Loucy (cell line): ENCODE measurements at regions not wholly inside any gene's neighbourhood (a gene's known extent, or its start where the extent isn't known, plus 50 kb on each side); places are given as distances from the start of the nearest gene placed in this dataset.

Source experiments
- H2AFZ ChIP-seq: fragments of 200-600 bp; sonication (generic); 2 replicates; pipeline ENCODE4 v1.6.0; 2016; ENCODE audit warnings: antibody characterized with exemption, mild to moderate bottlenecking, low read length, moderate library complexity
- H3F3A ChIP-seq: fragments of 200-600 bp; 2 replicates; pipeline ENCODE4 v1.6.0; 2016; ENCODE audit warnings: antibody characterized with exemption, low read depth, mild to moderate bottlenecking
- H3K27me3 ChIP-seq: fragments of 200-600 bp; sonication (generic); 2 replicates; pipeline ENCODE4 v1.6.1; 2014; ENCODE audit warnings: low read length, mild to moderate bottlenecking; ENCODE audit not compliant: insufficient read depth, poor library complexity, severe bottlenecking
- H3K36me3 ChIP-seq: fragments of 200-600 bp; sonication (generic); 2 replicates; pipeline ENCODE4 v1.6.1; 2016; ENCODE audit warnings: low read length; ENCODE audit not compliant: insufficient read depth
- H3K4me1 ChIP-seq: fragments of 200-600 bp; sonication (generic); 2 replicates; pipeline ENCODE4 v1.5.1; 2014; ENCODE audit warnings: low read length, mild to moderate bottlenecking; ENCODE audit not compliant: insufficient read depth, poor library complexity, severe bottlenecking
- H3K4me2 ChIP-seq: fragments of 200-600 bp; sonication (generic); 2 replicates; pipeline ENCODE4 v1.6.0; 2014; ENCODE audit warnings: antibody characterized with exemption, low read length, low read depth, mild to moderate bottlenecking; ENCODE audit not compliant: poor library complexity, severe bottlenecking
- H3K4me3 ChIP-seq: fragments of 200-600 bp; sonication (generic); 2 replicates; pipeline ENCODE4 v1.5.1; 2014; ENCODE audit warnings: low read length, mild to moderate bottlenecking, mixed read lengths; ENCODE audit not compliant: poor library complexity, severe bottlenecking
- H3K79me2 ChIP-seq: fragments of 200-600 bp; sonication (generic); 2 replicates; pipeline ENCODE4 v1.6.1; 2014; ENCODE audit warnings: low read length; ENCODE audit not compliant: insufficient read depth
- H3K9ac ChIP-seq: fragments of 200-600 bp; sonication (generic); 2 replicates; pipeline ENCODE4 v1.6.0; 2014; ENCODE audit warnings: mild to moderate bottlenecking, low read depth, low read length, moderate library complexity; ENCODE audit not compliant: poor library complexity, severe bottlenecking
- H3K9me2 ChIP-seq: fragments of 200-600 bp; sonication (generic); replicated peaks from 2 replicates; pipeline ENCODE4 v1.6.1; 2016; ENCODE audit warnings: low read depth, low read length, mixed read lengths
- H3K9me3 ChIP-seq: fragments of 200-600 bp; sonication (generic); 2 replicates; pipeline ENCODE4 v1.6.1; 2014; ENCODE audit warnings: mild to moderate bottlenecking, antibody characterized with exemption, low read length, low read depth; ENCODE audit not compliant: insufficient read depth
- H4K20me1 ChIP-seq: fragments of 200-600 bp; sonication (generic); 2 replicates; pipeline ENCODE4 v1.6.0; 2014; ENCODE audit warnings: antibody characterized with exemption, low read length, mild to moderate bottlenecking; ENCODE audit not compliant: insufficient read depth, poor library complexity, severe bottlenecking
- EZH2phosphoT487 ChIP-seq: fragments of 200-600 bp; IDR thresholded peaks from 2 replicates; pipeline ENCODE4 v1.6.1; 2018; ENCODE audit warnings: antibody characterized with exemption, mild to moderate bottlenecking, moderate library complexity, borderline replicate concordance
- TF ChIP-seq, protein P1 (sequence below): fragments of 200-600 bp; sonication (generic); conservative IDR thresholded peaks from 2 replicates; pipeline ENCODE4 v1.5.1; 2014; ENCODE audit warnings: mild to moderate bottlenecking, antibody characterized with exemption, low read length

DNA sequence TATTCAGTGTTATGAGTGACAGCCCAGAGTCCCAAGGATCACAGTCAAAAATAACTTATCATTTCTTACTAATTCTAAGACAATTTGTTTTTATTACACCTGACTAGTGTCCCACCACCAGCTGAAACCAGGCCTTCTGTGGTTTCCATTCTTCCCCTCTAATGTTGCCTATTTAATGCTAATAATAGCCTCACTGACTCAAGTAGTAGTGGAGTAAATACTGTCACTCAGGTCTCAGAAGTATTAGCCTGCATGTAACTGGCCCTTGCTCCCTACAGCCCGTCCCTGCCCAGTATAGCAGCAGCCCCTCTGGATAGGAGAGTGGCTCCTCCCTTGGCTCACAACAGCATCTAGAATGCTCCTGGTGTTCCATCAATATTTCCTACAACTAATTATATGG lies 665.5 kb downstream of the NTRK3 start:
- H3K4me3 ChIP-seq = no peak overlapping the region
- TF ChIP-seq, protein P1, sequence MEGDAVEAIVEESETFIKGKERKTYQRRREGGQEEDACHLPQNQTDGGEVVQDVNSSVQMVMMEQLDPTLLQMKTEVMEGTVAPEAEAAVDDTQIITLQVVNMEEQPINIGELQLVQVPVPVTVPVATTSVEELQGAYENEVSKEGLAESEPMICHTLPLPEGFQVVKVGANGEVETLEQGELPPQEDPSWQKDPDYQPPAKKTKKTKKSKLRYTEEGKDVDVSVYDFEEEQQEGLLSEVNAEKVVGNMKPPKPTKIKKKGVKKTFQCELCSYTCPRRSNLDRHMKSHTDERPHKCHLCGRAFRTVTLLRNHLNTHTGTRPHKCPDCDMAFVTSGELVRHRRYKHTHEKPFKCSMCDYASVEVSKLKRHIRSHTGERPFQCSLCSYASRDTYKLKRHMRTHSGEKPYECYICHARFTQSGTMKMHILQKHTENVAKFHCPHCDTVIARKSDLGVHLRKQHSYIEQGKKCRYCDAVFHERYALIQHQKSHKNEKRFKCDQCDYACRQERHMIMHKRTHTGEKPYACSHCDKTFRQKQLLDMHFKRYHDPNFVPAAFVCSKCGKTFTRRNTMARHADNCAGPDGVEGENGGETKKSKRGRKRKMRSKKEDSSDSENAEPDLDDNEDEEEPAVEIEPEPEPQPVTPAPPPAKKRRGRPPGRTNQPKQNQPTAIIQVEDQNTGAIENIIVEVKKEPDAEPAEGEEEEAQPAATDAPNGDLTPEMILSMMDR = no peak
- TF ChIP-seq EZH2phosphoT487 = no peak
- no peaks in the 10 kb centered on the region; the same call in 1 of the 2 replicates for H3K9me3 ChIP-seq
- H3K4me1 ChIP-seq = no peaks in the 10 kb centered on the region
- H3K9me2 ChIP-seq = no peaks in the 10 kb centered on the region
- H4K20me1 ChIP-seq = no peaks in the 10 kb centered on the region
- no peak overlapping the region for H3K4me2 ChIP-seq
- no peak overlapping the region for H3K9ac ChIP-seq
- no peaks in the 10 kb centered on the region for H3K79me2 ChIP-seq
- no peaks in the 10 kb centered on the region for H3F3A ChIP-seq
- H3K36me3 ChIP-seq = no peaks in the 10 kb centered on the region
- H2AFZ ChIP-seq = no peak overlapping the region
- no peaks in the 10 kb centered on the region for H3K27me3 ChIP-seq

DNA sequence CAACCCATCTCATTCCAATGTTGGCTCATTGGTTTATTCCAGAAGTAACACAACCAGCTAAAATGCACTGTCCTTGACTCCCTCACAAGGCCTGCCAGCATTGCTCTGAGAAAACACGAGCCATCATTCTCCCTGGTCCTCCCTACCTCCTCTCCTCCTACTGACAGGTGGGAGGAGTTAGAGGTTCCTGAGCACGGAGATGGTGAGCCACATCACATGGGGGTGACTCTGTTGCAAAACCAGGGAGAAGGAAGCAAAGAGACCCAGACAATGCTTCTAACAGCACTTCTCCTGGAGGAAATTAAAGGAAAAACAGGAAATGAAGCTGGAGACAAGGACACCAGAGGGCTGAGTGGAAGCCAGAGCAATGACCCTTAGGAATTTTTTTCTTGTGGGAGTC lies 667.4 kb downstream of the NTRK3 start:
- Histone ChIP-seq H3K4me2 (no peak overlapping the region), H3K27me3 (no peaks in the 10 kb centered on the region), H3K9me3 (no peaks in the 10 kb centered on the region; the same call in 1 of the 2 replicates), H3K9me2 (no peaks in the 10 kb centered on the region), H3K4me3 (no peak overlapping the region), H3K4me1 (no peaks in the 10 kb centered on the region), H2AFZ (no peak overlapping the region), H3F3A (no peaks in the 10 kb centered on the region), H3K36me3 (no peaks in the 10 kb centered on the region), H4K20me1 (no peaks in the 10 kb centered on the region), H3K79me2 (no peaks in the 10 kb centered on the region), H3K9ac (no peak overlapping the region)
- TF ChIP-seq EZH2phosphoT487 = no peak
- TF ChIP-seq, protein P1 = no peak

DNA sequence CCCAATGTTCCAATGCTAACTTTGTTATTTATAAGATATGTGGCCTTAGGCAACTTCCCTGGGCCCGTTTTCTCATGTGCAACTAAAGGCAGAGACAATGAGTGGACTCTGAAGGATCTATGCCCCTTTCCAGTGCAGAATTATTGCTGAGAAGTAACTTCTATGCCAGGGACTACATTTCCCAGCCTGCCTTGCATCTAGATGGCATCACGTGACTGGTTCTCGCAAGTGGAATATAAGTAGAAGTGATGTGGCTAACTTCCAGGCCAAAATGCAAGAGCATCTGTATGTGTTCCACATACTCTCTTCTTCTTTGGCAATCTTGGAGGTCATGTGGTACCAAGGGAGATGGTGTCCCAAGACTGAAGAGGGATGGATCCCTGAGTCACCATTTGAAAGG lies 674.4 kb downstream of the NTRK3 start:
- no peak overlapping the region for H3K9ac ChIP-seq
- H3K9me2 ChIP-seq = no peaks in the 10 kb centered on the region
- no peaks in the 10 kb centered on the region for H4K20me1 ChIP-seq
- no peaks in the 10 kb centered on the region; the same call in 1 of the 2 replicates for H3K9me3 ChIP-seq
- no peaks in the 10 kb centered on the region for H3K36me3 ChIP-seq
- H3K27me3 ChIP-seq = no peaks in the 10 kb centered on the region
- TF ChIP-seq EZH2phosphoT487 = no peak
- TF ChIP-seq, protein P1 = no peak
- no peaks in the 10 kb centered on the region for H3K4me1 ChIP-seq
- H2AFZ ChIP-seq = no peak overlapping the region
- no peak overlapping the region for H3K4me2 ChIP-seq
- no peak overlapping the region for H3K4me3 ChIP-seq
- no peaks in the 10 kb centered on the region for H3K79me2 ChIP-seq
- no peaks in the 10 kb centered on the region for H3F3A ChIP-seq
